Spleen (tissue), 11 donors: ENCODE measurements at regions not wholly inside any gene's neighbourhood (a gene's known extent, or its start where the extent isn't known, plus 50 kb on each side); places are given as distances from the start of the nearest gene placed in this dataset.

Source experiments
- DNase-seq: peaks from one replicate; pipeline ENCODE4 v3.0.0-alpha.2; 2020
- H3K27ac ChIP-seq, 8 donors: fragments of 200-600 bp; sonication (generic) in 7 of 8; 1 replicate in 4 of 8; 2 replicates in 4 of 8; pipeline versions ENCODE4 v1.5.0 to v1.8.0; 2016 to 2021; ENCODE audit warnings: inconsistent platforms in 4 of 8, mild to moderate bottlenecking in 4 of 8, moderate library complexity in 1 of 8
- H3K27me3 ChIP-seq, 7 donors: fragments of 200-600 bp; sonication (generic) in 6 of 7; replicated peaks in 1 of 7; 1 replicate in 4 of 7; 2 replicates in 3 of 7; pipeline versions ENCODE4 v1.5.0 to v1.8.0; 2016 to 2021; ENCODE audit warnings: inconsistent platforms in 3 of 7, mild to moderate bottlenecking in 1 of 7
- H3K36me3 ChIP-seq, 6 donors: fragments of 200-600 bp; sonication (generic) in 5 of 6; 1 replicate in 4 of 6; 2 replicates in 2 of 6; pipeline versions ENCODE4 v1.5.0 to v1.8.0; 2016 to 2021; ENCODE audit warnings: inconsistent platforms in 2 of 6
- H3K4me1 ChIP-seq, 6 donors: fragments of 200-600 bp; sonication (generic) in 5 of 6; 1 replicate in 3 of 6; 2 replicates in 3 of 6; pipeline versions ENCODE4 v1.5.0 to v1.8.0; 2016 to 2021; ENCODE audit warnings: inconsistent platforms in 3 of 6
- H3K4me3 ChIP-seq, 8 donors: fragments of 200-600 bp; sonication (generic) in 7 of 8; 1 replicate in 4 of 8; 2 replicates in 4 of 8; pipeline versions ENCODE4 v1.5.0 to v1.8.0; 2016 to 2021; ENCODE audit warnings: inconsistent platforms in 4 of 8, mild to moderate bottlenecking in 4 of 8, moderate library complexity in 2 of 8
- H3K9me3 ChIP-seq, 8 donors: fragments of 200-600 bp; sonication (generic) in 7 of 8; 1 replicate in 4 of 8; 2 replicates in 4 of 8; pipeline versions ENCODE4 v1.5.0 to v1.8.0; 2016 to 2021; ENCODE audit warnings: inconsistent platforms in 4 of 8
- POLR2A ChIP-seq, 3 donors: fragments of 450-650 bp; IDR thresholded peaks; one replicate each; pipeline ENCODE4 v1.5.1; 2017; ENCODE audit warnings: antibody characterized with exemption in 3 of 3, mild to moderate bottlenecking in 1 of 3
- POLR2AphosphoS5 ChIP-seq, 3 donors: sonication (generic); formaldehyde crosslinking; IDR thresholded peaks; one replicate each; pipeline ENCODE4 v1.5.1; 2017; ENCODE audit warnings: antibody characterized with exemption in 3 of 3
- WGBS, 5 donors: extraction: QIAGEN DNeasy Blood & Tissue Kit in 3 of 5; methylation state at CpG; one replicate each; pipeline versions ENCODE4 v1.1.5 to v1.1.7; 2013 to 2018; 5-methylcytosine and 5-hydroxymethylcytosine counted together
- intact Hi-C: fragments of 100-400 bp; cut with DNase I; formaldehyde crosslinking; loops from one replicate; pipeline ENCODE4 v1.15.0; 2023; ENCODE audit warnings: low total_unique reads
- TF ChIP-seq, protein P1 (sequence below), 11 experiments: fragments of 200-600 bp in 7 of 11; fragments of 450-650 bp in 4 of 11; sonication (generic) in 4 of 11; IDR thresholded peaks in 8 of 11; conservative IDR thresholded peaks in 3 of 11; 1 replicate in 7 of 11; 2 replicates in 4 of 11; pipeline versions ENCODE4 v1.4.0 to v1.8.0; 2016 to 2021; ENCODE audit warnings: antibody characterized with exemption in 11 of 11, inconsistent platforms in 4 of 11, mild to moderate bottlenecking in 1 of 11
- donor health status: healthy with polysubstance abuse.
- donor health status: DM: no; HTN: no; CAD: no; lungs with moderate emphysema.
- donor health status: DM: no; HTN: no; CAD: no.
- donor health status: Bipolar disorder and iron deficiency.
- donor health status: healthy.
- donor health status: DM: no; HTN: no; CAD: no.
- donor health status: DM: yes; HTN: yes; CAD: no.

DNA sequence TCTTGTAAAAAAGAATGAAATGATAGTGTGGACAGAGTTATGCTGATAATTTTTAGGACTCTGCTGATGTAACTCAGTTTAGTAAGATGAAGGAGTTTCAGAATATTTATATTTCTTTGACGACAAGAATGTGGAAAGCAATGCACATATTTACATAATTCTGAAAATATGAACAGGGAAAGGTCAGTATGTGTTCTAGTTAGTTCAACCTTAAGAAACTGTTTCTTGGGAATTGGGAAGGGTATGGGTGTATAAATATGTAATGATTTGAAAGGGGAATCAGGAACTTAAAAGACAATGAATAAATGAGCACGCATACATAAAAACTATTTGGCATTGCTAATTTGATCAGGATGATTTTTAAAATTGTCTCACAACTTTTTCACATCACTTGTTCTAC is 1226.1 kb downstream of the SI start:
- intact Hi-C loops: no loop called here
- no peak for DNase-seq
- H3K27me3 ChIP-seq: no peaks in the 10 kb centered on the region

DNA sequence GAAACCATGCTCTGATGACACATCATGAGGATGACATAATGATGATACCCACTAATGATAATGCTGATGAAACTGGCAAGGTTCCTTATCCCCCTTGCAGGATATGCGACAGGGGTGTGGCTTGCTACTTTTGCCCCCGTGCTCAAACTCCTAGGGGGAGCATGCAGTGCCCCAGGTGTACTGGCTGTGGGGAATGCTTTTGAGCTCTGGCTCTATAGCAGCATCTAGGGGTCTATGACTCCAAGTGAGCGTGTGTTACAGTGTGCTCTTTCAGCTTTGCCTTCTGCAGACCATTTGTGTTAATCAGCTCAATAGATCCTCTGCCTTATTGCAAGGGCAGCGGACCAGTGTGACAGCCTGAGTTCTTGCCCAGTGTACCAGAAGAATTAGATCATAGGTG is 1239.5 kb downstream of the SI start:
- H3K4me1 ChIP-seq: no peaks in the 10 kb centered on the region
- H3K27ac ChIP-seq: no peak overlapping the region
- WGBS, 5 donors: 62 to 75% (median 74%) methylated on average over 4 of the region's 4 CpGs
- no peaks in the 10 kb centered on the region for H3K36me3 ChIP-seq
- peaks cover 0 to 20% (median 12%) of the 10 kb centered on the region in 8 donors for H3K9me3 ChIP-seq
- intact Hi-C loops: no loop called here
- no peak overlapping the region for H3K4me3 ChIP-seq
- H3K27me3 ChIP-seq: no peaks in the 10 kb centered on the region
- TF ChIP-seq POLR2A (IDR thresholded peaks at IDR 0.05) (no peak), POLR2AphosphoS5 (IDR thresholded peaks at IDR 0.05) (no peak)
- TF ChIP-seq, protein P1, sequence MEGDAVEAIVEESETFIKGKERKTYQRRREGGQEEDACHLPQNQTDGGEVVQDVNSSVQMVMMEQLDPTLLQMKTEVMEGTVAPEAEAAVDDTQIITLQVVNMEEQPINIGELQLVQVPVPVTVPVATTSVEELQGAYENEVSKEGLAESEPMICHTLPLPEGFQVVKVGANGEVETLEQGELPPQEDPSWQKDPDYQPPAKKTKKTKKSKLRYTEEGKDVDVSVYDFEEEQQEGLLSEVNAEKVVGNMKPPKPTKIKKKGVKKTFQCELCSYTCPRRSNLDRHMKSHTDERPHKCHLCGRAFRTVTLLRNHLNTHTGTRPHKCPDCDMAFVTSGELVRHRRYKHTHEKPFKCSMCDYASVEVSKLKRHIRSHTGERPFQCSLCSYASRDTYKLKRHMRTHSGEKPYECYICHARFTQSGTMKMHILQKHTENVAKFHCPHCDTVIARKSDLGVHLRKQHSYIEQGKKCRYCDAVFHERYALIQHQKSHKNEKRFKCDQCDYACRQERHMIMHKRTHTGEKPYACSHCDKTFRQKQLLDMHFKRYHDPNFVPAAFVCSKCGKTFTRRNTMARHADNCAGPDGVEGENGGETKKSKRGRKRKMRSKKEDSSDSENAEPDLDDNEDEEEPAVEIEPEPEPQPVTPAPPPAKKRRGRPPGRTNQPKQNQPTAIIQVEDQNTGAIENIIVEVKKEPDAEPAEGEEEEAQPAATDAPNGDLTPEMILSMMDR (IDR thresholded peaks at IDR 0.05 in 8 of 11, conservative IDR thresholded peaks at IDR 0.05 in 3 of 11): no peak
- no peak for DNase-seq

More for the DNA sequence above, 1226.1 kb downstream of the SI start:
- no peak overlapping the region for H3K4me3 ChIP-seq
- H3K36me3 ChIP-seq: no peaks in the 10 kb centered on the region
- TF ChIP-seq POLR2AphosphoS5 (IDR thresholded peaks at IDR 0.05) (no peak), POLR2A (IDR thresholded peaks at IDR 0.05) (no peak)
- TF ChIP-seq, protein P1 (IDR thresholded peaks at IDR 0.05 in 8 of 11, conservative IDR thresholded peaks at IDR 0.05 in 3 of 11): no peak
- H3K27ac ChIP-seq: no peak overlapping the region
- no peaks in the 10 kb centered on the region for H3K4me1 ChIP-seq
- H3K9me3 ChIP-seq: peaks cover 0 to 18% (median 7%) of the 10 kb centered on the region in 8 donors
- 45 to 88% (median 78%) methylated on average over 2 of the region's 2 CpGs for WGBS, 5 donors

DNA sequence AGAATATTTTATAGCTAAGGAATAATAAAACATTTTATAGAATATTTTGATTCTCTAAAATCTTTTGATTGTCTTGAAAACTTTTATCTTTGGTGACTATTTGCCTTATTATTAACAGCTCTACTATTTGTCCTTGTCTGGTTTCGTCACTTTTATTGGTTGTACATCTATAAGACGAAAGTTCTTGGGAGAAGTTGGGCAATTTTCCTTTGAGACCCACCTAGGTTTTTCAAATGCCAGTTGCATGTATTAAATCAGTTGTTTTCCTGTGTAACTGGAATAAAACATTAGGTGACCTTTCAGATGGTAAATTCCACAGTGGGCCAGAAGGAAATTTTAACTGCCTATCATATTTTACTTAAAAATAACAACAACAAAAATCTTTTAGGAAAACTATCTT is 1245.7 kb downstream of the SI start:
- 37 to 86% (median 71%) methylated on average over 2 of the region's 2 CpGs for WGBS, 5 donors
- no peak for DNase-seq
- no peak overlapping the region for H3K4me3 ChIP-seq
- no peaks in the 10 kb centered on the region for H3K4me1 ChIP-seq
- H3K27ac ChIP-seq: no peak overlapping the region
- TF ChIP-seq POLR2A (IDR thresholded peaks at IDR 0.05): no peak
- TF ChIP-seq, protein P1 (IDR thresholded peaks at IDR 0.05 in 8 of 11, conservative IDR thresholded peaks at IDR 0.05 in 3 of 11): no peak
- no peak for TF ChIP-seq POLR2AphosphoS5 (IDR thresholded peaks at IDR 0.05)
- no peaks in the 10 kb centered on the region for H3K27me3 ChIP-seq
- peaks cover 0 to 12% (median 0%) of the 10 kb centered on the region in 8 donors for H3K9me3 ChIP-seq
- H3K36me3 ChIP-seq: no peaks in the 10 kb centered on the region
- intact Hi-C loops: no loop called here

DNA sequence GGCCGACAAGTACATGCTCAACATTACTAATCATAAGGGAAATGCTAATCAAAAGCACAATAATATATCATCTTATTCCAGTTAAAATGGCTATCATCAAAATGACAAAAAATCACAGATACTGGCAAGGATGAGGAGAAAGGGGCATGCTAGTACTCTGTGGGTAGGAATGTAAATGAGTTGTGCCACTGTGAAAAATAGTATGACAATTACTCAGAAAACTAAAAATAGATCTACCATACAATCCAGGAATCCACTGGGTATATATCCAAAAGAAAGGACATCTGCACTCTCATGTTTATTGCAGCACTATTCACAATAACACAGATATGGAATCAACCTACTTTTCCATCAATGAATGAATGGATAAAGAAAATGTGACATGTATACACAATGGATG is 1256.5 kb downstream of the SI start:
- intact Hi-C loops: no loop called here
- Histone ChIP-seq H3K4me3 (no peak overlapping the region), H3K27ac (no peak overlapping the region), H3K4me1 (no peaks in the 10 kb centered on the region), H3K9me3 (peaks cover 0 to 4% (median 0%) of the 10 kb centered on the region in 8 donors), H3K36me3 (no peaks in the 10 kb centered on the region), H3K27me3 (no peaks in the 10 kb centered on the region)
- no peak for DNase-seq
- TF ChIP-seq POLR2A (IDR thresholded peaks at IDR 0.05) (no peak), POLR2AphosphoS5 (IDR thresholded peaks at IDR 0.05) (no peak)
- TF ChIP-seq, protein P1 (IDR thresholded peaks at IDR 0.05 in 8 of 11, conservative IDR thresholded peaks at IDR 0.05 in 3 of 11): no peak
- WGBS, 5 donors: 88 to 93% (median 88%) methylated on average over 1 of the region's 1 CpG
